ENCODE measurements at regions not wholly inside any gene's neighbourhood (a gene's known extent, or its start where the extent isn't known, plus 50 kb on each side); places are given as distances from the start of the nearest gene placed in this dataset.

- Histone ChIP-seq H3K27me3 (ENCODE audit: control insufficient read depth, low read length) (no peaks in the 10 kb centered on the region), H4K20me1 (ENCODE audit: control insufficient read depth, insufficient read depth, low read depth, low read length) (no peaks in the 10 kb centered on the region), H3K9me3 (ENCODE audit: control insufficient read depth, insufficient read depth, low read length) (no peaks in the 10 kb centered on the region), H3K9me2 (replicated peaks; ENCODE audit: control insufficient read depth, low read length) (no peaks in the 10 kb centered on the region), H3K79me2 (ENCODE audit: control insufficient read depth, low read length) (no peaks in the 10 kb centered on the region), H3F3A (ENCODE audit: control insufficient read depth, insufficient read depth) (no peaks in the 10 kb centered on the region), H3K4me3 (ENCODE audit: low read length) (no peak overlapping the region), H3K27ac (ENCODE audit: low read depth, low read length) (no peak overlapping the region), H3K36me3 (ENCODE audit: control insufficient read depth, low read length) (no peaks in the 10 kb centered on the region), H3K4me1 (ENCODE audit: control insufficient read depth, low read length) (no peaks in the 10 kb centered on the region), H3K4me2 (ENCODE audit: low read length) (no peak overlapping the region)
- TF ChIP-seq, protein P1, sequence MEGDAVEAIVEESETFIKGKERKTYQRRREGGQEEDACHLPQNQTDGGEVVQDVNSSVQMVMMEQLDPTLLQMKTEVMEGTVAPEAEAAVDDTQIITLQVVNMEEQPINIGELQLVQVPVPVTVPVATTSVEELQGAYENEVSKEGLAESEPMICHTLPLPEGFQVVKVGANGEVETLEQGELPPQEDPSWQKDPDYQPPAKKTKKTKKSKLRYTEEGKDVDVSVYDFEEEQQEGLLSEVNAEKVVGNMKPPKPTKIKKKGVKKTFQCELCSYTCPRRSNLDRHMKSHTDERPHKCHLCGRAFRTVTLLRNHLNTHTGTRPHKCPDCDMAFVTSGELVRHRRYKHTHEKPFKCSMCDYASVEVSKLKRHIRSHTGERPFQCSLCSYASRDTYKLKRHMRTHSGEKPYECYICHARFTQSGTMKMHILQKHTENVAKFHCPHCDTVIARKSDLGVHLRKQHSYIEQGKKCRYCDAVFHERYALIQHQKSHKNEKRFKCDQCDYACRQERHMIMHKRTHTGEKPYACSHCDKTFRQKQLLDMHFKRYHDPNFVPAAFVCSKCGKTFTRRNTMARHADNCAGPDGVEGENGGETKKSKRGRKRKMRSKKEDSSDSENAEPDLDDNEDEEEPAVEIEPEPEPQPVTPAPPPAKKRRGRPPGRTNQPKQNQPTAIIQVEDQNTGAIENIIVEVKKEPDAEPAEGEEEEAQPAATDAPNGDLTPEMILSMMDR (IDR thresholded peaks at IDR 0.05; ENCODE audit: low read depth, low read length, poor library complexity, severe bottlenecking): no peak
- no peak for TF ChIP-seq EZH2phosphoT487 (IDR thresholded peaks at IDR 0.05; ENCODE audit: borderline replicate concordance, low read length)
Observed at GRCh38 chr4:126435491-126435890, 1120.7 kb downstream of the FAT4 start.

DNA sequence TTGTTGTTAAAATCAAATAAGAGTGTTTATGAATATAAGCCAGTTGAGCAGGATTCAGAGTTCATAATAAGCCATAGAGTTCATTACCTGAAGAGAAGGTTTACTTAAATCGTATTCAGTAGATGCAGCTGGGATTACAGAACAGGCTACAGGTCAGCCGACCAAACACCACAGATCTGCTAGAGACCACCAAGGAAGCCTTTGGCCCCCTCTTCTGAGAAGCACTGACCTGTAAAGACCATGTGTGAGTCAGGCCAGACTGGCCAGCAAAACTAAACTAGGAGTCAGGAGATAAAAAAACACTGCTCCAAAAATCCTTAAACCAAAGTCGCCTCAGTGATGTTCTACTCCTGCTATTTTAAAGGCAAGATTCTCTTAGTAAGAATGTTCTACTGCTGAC is 1125.5 kb downstream of the FAT4 start:
- no peaks in the 10 kb centered on the region for H3K79me2 ChIP-seq (ENCODE audit: control insufficient read depth, low read length)
- no peak overlapping the region for H3K4me3 ChIP-seq (ENCODE audit: low read length)
- TF ChIP-seq, protein P1 (IDR thresholded peaks at IDR 0.05; ENCODE audit: low read depth, low read length, poor library complexity, severe bottlenecking): no peak
- TF ChIP-seq EZH2phosphoT487 (IDR thresholded peaks at IDR 0.05; ENCODE audit: borderline replicate concordance, low read length): no peak
- H3K27me3 ChIP-seq (ENCODE audit: control insufficient read depth, low read length): no peaks in the 10 kb centered on the region
- no peaks in the 10 kb centered on the region for H3K36me3 ChIP-seq (ENCODE audit: control insufficient read depth, low read length)
- H4K20me1 ChIP-seq (ENCODE audit: control insufficient read depth, insufficient read depth, low read depth, low read length): no peaks in the 10 kb centered on the region
- no peaks in the 10 kb centered on the region for H3K4me1 ChIP-seq (ENCODE audit: control insufficient read depth, low read length)
- H3K9me2 ChIP-seq (replicated peaks; ENCODE audit: control insufficient read depth, low read length): no peaks in the 10 kb centered on the region
- H3K27ac ChIP-seq (ENCODE audit: low read depth, low read length): no peak overlapping the region
- no peak overlapping the region for H3K4me2 ChIP-seq (ENCODE audit: low read length)
- H3K9me3 ChIP-seq (ENCODE audit: control insufficient read depth, insufficient read depth, low read length): no peaks in the 10 kb centered on the region
- no peaks in the 10 kb centered on the region for H3F3A ChIP-seq (ENCODE audit: control insufficient read depth, insufficient read depth)

DNA sequence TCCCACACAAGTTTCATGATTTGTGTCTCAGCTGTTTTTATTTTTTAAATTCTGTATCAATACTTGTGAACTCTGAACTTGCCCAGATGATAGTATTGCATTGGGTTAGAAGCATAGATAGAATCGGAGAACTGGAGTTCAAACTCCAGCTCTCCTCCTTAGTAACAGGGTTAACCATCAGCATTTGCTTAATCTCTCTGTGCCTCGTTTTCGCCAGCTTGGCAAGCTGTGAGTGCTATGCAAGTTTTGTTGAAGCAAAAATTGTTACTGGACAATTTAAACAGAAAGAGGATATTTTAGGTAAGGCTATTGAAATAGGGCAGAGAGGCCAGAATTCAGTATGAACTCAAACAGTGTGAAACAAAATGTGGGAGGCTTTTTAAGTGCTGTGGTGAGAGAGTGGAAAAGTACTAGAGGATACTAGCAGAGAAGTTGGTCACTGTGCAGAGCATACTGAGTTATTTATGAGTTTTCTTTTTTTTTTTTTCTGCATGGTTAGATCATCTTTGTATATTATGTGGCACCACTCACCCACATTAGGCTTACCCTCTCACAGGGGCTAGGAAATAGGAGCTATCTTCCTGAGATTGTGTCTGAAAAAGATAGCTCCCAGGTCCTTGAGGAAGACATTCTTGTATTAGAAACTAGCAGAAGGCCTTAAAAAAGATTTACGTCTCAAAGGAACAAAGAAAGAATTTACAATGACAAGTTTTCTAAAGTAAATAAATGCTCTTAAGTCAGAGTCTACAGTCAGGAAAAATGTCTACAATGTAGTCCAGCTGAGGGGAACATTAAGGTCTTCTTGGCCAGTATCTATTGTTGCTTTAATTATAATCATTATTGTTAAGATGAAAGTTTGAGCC is 1126.6 kb downstream of the FAT4 start:
- Histone ChIP-seq H3K4me3 (ENCODE audit: low read length) (no peak overlapping the region), H3F3A (ENCODE audit: control insufficient read depth, insufficient read depth) (no peaks in the 10 kb centered on the region), H3K4me1 (ENCODE audit: control insufficient read depth, low read length) (no peaks in the 10 kb centered on the region), H3K27me3 (ENCODE audit: control insufficient read depth, low read length) (no peaks in the 10 kb centered on the region), H4K20me1 (ENCODE audit: control insufficient read depth, insufficient read depth, low read depth, low read length) (no peaks in the 10 kb centered on the region), H3K36me3 (ENCODE audit: control insufficient read depth, low read length) (no peaks in the 10 kb centered on the region), H3K9me3 (ENCODE audit: control insufficient read depth, insufficient read depth, low read length) (no peaks in the 10 kb centered on the region), H3K4me2 (ENCODE audit: low read length) (no peak overlapping the region), H3K9me2 (replicated peaks; ENCODE audit: control insufficient read depth, low read length) (no peaks in the 10 kb centered on the region), H3K27ac (ENCODE audit: low read depth, low read length) (no peak overlapping the region), H3K79me2 (ENCODE audit: control insufficient read depth, low read length) (no peaks in the 10 kb centered on the region)
- no peak for TF ChIP-seq EZH2phosphoT487 (IDR thresholded peaks at IDR 0.05; ENCODE audit: borderline replicate concordance, low read length)
- TF ChIP-seq, protein P1 (IDR thresholded peaks at IDR 0.05; ENCODE audit: low read depth, low read length, poor library complexity, severe bottlenecking): no peak
